Hepatic stellate cell (primary cell): ENCODE measurements at regions not wholly inside any gene's neighbourhood (a gene's known extent, or its start where the extent isn't known, plus 50 kb on each side); places are given as distances from the start of the nearest gene placed in this dataset.
"Not testable (repeated sequence)": the region's sequence is repeated elsewhere in the genome, so short reads cannot be mapped to it uniquely, and the experiment has no call there.

ENCODE experiments used
- DNase-seq: peaks from one replicate; pipeline ENCODE4 v3.0.0; 2011; ENCODE audit warnings: low spot score

GRCh38 chr2:138066139-138066806 is 102.0 kb downstream of the HNMT start:
- DNase-seq = no peak

- DNase-seq = no peak
Observed at GRCh38 chr2:138066841-138067240, 102.6 kb downstream of the HNMT start.

GRCh38 chr2:138068669-138069068 is 104.4 kb downstream of the HNMT start:
- DNase-seq = not testable (repeated sequence)

GRCh38 chr2:138071042-138071719 is 106.9 kb downstream of the HNMT start:
- not testable (repeated sequence) for DNase-seq

GRCh38 chr2:138071720-138072719 is 107.7 kb downstream of the HNMT start:
- DNase-seq = no peak

GRCh38 chr2:138078153-138078552 is 113.9 kb downstream of the HNMT start:
- no peak for DNase-seq

GRCh38 chr2:138079976-138080375 is 115.7 kb downstream of the HNMT start:
- DNase-seq = no peak

GRCh38 chr2:138081225-138082073 is 117.2 kb downstream of the HNMT start:
- no peak for DNase-seq

- DNase-seq = no peak
Observed at GRCh38 chr2:138084206-138084605, 119.9 kb downstream of the HNMT start.

- DNase-seq = not testable (repeated sequence)
Observed at GRCh38 chr2:138085441-138085840, 121.2 kb downstream of the HNMT start.

- DNase-seq = peak; percentile 12
Observed at GRCh38 chr2:138086576-138086975, 122.3 kb downstream of the HNMT start.

- no peak for DNase-seq
Observed at GRCh38 chr2:138087751-138088593, 123.7 kb downstream of the HNMT start.

- DNase-seq = peak; percentile 42
Observed at GRCh38 chr2:138090330-138090729, 126.1 kb downstream of the HNMT start.

- no peak for DNase-seq
Observed at GRCh38 chr2:138093455-138093854, 129.2 kb downstream of the HNMT start.

GRCh38 chr2:138094031-138094430 is 129.8 kb downstream of the HNMT start:
- no peak for DNase-seq

GRCh38 chr2:138095336-138095735 is 131.1 kb downstream of the HNMT start:
- DNase-seq = no peak

GRCh38 chr2:138099288-138099687 is 135.0 kb downstream of the HNMT start:
- not testable (repeated sequence) for DNase-seq

GRCh38 chr2:138101718-138102117 is 137.4 kb downstream of the HNMT start:
- no peak for DNase-seq

- no peak for DNase-seq
Observed at GRCh38 chr2:138102664-138103063, 138.4 kb downstream of the HNMT start.

- no peak for DNase-seq
Observed at GRCh38 chr2:138103156-138103555, 138.9 kb downstream of the HNMT start.

- no peak for DNase-seq
Observed at GRCh38 chr2:138104071-138104470, 139.8 kb downstream of the HNMT start.
